DMS53 (cell line): ENCODE measurements at regions not wholly inside any gene's neighbourhood (a gene's known extent, or its start where the extent isn't known, plus 50 kb on each side); places are given as distances from the start of the nearest gene placed in this dataset.

Experiments
- DNase-seq: peaks from one replicate; lab custom pipeline; 2025; lab: John Stamatoyannopoulos, UW

DNA sequence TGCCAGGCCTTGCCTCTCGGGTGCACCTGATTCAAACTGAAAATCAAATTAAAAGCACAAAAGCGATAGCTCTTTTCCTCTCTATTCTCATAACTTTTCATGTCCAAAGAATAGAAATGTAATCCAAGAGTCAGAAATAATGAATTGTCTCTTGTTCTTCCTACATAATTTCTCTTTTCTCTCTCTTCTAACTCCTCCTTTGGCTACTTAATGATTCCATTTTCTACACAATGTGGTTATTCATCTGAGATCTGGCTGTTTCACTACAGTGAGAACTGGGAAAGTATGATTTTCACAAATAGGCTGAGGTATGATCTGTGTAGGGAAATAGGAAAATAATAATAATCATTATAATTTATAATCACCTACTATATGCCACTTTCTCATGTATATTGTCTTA is 703.5 kb downstream of the PDHA2 start:
- DNase-seq, result no peak

DNA sequence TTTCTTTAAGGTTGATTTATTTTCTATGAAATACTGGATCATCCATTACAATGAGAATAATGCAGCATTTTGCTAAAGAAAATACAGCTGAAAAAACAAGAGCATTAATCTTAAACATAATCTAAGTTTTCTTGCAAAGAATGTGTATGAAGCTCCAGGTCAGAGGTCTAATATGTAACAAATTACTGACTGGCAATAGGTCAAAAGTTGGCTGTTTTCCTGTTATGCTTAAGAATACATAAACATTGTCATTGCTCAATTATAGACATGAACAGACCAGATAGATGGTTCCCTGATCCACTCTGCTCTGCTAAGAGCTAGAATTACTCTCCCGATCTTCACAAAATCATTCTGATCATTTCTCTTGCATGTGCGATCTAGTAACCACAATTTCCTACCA is 718.6 kb downstream of the PDHA2 start:
- DNase-seq, result no peak

DNA sequence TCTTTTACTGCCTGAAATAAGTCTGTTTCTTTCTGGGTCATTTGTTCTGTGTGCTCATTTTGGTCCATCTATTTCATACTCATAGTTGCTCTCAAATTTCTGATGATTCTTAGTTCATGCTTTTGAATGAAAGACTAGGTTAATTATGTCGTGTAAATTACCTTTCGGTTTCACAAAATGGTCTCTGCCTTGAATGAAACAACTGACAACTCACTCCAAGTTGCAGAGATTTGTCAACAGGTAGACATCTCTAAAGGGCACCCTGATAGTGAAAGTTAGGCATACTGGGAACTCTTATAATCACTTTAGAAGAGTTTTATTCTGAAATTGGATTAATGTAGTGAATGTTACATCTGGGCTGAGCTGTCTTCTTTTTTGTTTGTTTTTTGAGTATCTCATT is 726.9 kb downstream of the PDHA2 start:
- DNase-seq, result no peak

DNA sequence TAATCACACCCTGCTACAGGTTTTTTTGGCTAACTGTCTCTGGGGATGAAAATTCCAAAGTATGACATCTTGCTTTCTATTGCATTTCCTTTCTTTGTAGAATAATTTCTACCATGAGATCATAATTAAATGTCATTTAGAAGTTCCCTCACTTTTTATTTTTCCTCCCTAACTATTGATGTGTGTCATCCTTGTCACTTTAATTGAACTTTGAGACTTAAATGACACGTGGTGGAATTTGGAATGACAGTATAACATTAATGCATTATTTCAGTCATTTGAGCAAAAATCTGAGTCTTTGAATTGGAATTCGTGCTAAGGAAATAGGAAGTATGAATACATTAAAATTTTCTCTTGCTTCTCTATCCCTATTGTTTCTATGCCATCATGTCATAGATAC is 745.4 kb downstream of the PDHA2 start:
- no peak for DNase-seq

DNA sequence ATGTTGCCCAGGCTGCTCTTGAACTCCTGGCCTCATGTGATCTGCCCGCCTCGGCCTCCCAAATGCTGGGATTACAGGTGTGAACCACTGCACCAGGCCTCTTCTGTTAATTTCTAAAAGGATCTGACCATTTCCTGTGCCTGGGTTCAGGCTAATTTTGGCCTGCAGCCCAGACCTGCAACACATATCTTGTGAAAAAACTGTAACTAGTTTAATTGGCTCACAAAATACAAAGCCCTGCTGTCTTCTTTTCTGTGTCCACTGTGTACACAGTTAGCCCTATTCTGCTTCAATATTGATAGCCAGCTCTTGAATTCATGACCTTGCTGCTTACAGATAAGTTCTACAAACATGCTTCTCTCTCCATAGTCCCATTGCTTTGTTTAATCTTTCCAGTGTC is 753.5 kb downstream of the PDHA2 start:
- DNase-seq, result peak; percentile 72

DNA sequence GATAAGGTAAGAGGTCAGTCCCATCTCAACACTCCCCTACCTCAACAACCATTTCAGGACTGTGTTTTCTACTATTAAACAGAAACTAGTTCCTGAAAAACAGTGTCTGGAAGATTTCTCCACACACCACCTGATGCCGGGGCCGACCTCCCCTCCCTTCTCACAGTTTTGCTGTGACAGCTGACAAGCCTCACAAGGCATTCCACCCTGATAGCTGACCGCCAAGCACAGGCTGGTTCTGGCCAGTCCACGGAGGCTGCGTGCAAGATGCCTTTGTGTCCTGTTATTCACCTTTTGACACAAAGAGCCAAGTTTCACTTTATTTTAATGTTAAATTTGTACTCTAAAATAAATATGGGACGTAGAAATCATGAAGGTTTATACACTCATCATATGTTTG is 758.6 kb downstream of the PDHA2 start:
- DNase-seq, result peak; percentile 62

DNA sequence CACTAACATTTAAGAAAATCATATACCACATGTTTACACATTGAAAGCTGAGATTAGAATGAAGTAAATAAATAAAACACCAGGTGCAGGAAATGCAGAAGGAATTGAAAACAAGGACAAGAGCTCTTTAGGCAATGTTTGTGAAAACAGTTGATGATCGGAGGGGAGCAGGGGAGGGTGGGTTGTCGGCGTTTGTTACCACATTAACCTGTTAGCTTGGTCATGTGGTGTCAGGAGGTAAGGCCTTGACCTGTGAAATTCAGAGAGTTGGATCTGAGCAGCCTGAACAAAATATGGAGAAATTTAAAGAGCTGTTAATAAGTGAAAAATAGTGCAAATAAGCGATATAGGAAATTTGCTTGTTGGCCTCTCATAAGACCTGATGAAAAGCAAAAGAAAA is 759.9 kb downstream of the PDHA2 start:
- DNase-seq, result peak; percentile 77

DNA sequence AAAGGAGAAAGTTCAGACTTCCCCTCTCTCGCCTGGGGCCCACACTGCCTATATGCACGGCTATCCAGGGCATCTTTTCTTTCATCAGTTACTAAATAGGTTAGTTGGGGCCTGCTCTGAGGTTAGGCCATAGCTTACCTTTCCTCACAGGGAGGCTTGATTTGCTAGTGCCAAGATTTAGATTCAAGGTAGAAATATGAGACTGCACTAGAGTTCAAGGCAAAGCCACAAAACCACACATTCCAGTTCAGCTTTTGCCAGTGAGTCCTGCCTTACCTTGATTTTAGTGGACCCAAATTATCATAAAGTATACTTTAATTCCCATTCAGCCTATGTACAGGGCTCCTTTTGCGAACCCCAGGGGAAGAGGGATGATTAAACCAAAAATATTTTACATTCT is 762.8 kb downstream of the PDHA2 start:
- DNase-seq, result no peak

DNA sequence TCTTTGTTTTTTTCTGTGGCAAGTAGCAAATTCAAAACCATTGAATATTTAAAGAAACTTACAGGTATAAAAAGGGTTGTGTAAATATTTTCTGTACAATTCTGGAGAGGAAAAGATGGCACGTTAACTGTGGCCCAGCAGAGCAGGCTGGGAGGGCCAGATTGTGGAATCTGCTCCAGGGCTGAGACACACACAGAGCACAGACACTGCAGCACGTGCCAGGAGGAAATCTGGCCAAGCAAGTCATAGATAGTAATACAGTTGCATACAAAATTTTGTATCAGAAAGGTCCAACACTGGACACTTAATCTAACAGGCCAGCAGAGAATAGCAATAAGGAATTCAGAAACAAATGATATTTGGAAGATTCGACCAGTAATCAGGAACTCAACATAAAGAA is 763.7 kb downstream of the PDHA2 start:
- DNase-seq, result no peak

DNA sequence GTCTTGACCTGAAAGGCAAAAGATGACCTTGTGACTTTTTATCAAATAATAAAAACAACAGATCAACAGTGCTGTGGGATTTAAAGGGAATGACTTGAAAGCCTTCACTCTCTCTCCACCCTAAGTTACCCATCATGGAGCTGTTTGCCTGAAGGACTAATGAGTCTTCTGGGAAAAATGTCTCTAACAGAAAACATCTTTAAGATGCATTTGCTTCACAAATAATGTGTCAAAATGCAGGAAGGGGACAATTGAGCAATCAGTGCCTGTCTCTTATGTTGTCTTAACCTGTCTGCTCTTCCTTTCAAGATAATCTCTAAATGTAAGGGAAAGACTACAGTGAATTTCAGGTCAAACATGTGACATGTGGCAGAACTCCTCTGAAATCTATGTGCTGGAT is 766.6 kb downstream of the PDHA2 start:
- DNase-seq, result no peak

DNA sequence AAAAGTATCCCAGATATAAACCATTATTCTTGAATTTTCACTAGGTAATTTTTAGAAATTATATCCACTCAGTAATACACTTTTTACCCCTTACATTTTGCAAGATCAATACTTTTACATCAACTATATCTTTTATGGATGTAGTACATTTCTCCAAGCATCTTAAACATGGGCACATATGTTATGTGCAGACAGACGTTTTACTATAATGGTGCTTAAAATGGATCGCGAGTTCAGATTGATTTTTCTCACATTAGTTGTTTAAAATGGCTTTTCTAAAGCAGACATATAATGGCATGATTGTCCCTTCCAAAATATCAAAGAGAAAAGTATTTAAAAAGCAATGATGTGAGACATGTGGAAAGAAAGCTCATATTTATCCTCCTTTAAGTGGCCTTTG is 786.1 kb downstream of the PDHA2 start:
- no peak for DNase-seq

DNA sequence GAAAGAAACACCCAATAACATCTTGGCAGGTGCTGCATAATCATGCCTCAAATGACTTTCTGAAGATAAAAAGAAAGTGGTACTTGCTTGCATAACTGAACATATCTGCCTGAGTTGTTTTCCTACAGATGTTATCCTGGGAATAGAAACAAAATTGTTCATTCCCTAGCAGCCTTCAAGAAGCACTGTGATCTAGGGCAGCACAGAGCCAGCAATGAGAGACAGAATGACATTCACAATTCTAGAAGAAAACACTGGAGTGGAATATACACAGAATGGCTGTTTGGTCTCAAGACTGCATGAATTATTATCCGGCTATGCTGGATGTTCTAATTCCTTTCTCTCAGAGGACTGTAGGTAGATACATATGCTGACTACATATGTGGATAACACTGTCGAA is 790.9 kb downstream of the PDHA2 start:
- no peak for DNase-seq

DNA sequence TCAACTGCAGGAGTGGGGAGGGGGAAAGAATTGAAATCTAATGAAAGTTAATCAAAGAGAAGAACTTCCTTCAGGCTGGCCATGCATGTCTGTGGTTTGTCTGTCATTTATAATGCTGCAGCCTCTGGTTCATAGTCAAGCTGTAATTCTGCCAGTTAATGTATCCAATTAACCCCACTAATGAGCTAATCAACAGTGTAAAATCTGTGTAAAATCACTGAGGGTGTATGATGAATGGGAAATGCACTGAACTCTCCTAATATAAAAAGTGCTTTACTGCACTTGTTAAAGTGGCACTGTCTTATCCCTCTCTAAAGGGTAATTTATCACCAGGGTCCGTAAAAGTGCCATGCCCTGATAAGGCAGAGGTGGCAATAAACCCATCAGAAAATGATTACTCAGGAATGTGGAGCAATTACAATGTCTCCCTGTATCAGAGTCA is 798.1 kb downstream of the PDHA2 start:
- DNase-seq, result no peak

DNA sequence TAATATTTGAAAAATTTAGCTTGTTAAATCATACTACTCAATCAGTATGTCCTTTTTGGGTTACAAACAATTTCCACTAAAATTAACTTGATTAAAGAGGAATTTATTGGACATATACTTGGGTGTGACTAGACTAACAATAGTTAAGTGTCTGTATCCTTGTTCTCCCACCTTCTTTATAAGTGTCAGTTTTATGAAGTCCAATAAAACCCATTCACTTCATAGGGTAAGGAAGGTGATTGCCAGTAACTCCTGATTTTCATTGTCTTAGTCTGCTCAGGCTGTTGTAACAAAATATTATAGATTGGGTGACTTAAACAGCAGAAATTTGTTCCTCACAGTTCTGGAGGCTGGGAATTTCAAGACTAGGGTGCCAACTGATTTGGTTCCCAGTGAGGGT is 800.0 kb downstream of the PDHA2 start:
- no peak for DNase-seq

DNA sequence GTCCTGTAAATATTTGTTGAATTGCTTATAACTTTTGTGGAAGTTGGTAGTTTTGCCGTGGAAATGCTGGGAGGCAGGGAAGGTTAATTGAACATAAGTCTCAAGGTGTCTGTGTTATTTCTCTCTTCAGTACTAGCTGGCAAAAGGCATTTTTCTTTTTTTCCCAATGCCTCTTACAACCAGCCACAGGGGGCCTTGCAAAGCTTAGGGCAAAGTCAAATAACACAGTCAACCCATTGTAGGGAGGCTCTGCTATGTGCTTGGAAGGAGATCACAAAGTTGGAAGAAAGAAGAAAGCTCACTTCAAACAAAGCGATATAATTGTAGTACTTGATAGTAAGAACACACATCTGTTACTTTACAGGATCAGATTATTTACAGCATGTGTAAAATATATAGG is 802.6 kb downstream of the PDHA2 start:
- DNase-seq, result no peak

DNA sequence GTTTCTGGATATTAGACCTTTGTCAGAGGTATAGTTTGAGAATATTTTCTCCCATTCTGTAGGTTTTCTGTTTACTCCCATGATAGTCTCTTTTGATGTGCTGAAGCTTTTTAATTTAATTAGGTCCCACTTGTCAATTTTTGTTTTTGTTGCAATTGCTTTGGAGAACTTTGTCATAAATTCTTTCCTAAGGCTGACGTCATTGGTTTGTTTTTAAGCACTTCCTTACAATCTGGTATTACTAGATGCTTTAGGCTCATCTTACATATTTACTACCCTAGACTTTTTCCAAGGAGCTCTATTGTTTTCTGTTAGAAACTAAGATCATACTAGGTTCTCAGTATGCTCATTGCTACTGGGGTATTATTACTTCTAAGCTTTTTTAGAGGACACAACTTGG is 806.3 kb downstream of the PDHA2 start:
- no peak for DNase-seq

DNA sequence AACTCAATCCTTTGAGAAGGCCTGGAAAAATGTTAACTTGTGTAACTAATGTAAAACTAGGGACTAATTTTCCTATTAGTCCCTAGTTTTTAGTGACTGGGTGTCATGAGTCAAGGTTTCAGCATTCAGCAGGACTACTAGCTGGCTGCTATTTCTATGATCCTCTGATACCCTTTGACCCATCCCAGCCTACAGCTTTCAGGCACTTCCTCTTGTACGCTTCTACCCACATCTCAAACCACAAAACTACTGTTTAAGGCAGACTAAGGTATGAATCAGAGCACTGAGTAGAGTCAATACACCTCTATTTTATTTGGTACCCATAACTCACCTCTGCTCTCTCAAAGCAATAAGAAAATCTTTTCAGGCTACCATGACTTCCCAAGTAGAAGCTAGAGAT is 809.6 kb downstream of the PDHA2 start:
- DNase-seq, result no peak

DNA sequence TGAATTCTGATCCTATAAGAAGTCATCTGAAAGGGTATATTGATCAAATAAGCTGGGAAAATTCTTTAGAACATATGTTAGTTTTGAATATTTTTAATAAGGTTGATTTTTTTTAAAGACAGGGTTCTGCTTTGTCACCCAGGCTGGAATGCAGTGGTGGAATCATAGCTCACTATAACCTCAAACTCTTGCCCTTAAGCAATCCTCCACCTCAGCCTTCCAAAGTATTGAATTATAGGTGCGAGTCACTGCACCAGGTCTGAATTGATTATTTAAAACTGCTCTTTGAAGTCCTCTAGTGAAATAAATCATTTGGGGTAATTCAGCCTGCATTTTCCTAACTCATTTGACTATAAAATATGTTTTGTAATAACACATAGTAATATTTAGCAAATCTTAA is 812.3 kb downstream of the PDHA2 start:
- DNase-seq, result no peak

DNA sequence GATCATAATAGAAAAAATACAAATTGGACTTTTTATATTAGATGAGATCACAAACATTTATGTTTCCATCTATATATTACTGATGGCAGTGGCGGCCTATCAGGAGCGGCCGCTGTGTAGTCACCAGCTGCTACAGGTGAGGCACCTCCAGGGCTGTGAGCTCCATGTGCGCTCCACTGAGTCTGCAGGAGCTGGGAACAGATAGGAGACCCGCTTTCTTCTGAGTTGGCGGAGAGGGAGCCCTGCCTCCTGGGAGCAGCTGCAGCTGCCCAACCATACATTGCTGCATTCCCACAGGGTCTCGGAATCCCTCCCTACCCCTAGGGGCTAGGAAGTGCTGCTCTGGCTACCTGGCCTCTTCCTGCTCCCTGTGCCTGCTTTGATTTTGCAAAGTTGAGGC is 812.9 kb downstream of the PDHA2 start:
- no peak for DNase-seq

DNA sequence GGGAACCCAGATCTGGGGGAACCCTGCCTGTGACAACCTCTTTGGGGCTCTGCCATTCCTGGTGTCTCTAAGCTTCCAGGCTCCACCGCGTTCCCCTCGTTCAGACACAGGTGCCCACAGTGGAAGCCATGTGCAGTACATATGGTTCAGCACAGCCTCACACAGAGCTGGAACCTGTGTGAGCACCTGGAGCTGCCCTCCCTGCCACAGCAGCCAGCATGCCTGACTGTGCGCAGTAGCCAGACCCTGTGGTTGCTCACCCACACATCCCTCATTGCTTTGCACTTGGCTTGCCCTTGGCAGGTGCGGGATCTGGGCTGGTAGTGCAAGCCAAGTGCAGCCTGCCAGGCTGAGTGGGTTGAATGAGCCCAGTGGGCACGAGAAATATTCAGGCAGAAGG is 814.2 kb downstream of the PDHA2 start:
- no peak for DNase-seq

DNA sequence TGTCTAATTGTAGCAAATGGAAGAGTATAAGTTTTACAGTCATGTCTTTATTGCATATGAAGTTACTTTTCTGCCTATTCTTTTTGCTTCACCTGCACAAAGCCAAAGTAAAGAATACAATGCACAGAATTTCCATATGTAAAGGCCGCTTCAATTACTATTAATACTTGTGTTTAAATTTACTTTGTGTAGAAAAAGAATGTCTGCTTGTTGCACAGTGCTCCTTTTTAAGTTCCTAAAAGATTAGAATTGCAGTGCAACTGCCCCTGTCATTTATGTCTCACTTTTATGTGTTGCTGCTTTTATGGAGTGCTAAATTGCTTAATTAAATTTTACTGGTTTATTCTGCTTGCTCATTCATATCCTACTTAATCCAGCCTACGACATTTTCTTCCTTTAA is 830.5 kb downstream of the PDHA2 start:
- no peak for DNase-seq

DNA sequence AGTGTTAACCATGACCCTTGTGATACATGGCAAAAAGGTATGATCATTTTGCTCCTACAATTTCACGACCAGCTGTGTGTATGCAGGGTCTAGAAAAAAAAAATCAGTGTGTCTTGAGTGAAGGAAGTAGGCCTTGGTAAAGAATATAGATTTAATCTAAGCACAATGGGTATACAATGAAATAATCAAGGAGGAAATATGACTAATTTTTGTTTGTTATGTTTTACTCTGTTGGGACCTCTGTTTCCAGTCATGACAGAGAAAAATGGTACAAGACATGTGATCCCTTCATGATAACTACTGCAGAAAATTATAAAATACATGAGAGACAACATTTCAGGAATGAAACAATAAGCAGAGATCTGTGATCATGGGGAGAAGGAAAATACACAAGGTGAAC is 835.5 kb downstream of the PDHA2 start:
- no peak for DNase-seq

DNA sequence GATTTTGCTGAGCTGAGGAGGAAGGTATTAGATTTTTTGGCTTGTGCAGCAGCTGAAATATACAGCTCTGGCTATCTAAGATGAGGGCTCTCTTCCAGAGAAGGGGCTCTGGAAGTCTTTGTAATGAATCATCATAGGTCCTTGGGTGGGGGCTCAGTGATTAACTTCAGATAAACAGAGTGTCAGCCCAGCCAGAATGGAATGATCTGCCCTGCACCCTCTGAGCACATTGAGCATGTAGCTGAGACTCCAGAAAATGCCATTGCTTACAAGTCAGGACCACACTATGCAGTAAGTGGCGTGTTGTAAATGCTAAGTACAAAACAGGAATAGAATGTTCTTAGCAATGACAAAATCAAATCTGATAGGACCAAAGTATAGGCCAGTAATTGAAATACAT is 836.0 kb downstream of the PDHA2 start:
- DNase-seq, result no peak

DNA sequence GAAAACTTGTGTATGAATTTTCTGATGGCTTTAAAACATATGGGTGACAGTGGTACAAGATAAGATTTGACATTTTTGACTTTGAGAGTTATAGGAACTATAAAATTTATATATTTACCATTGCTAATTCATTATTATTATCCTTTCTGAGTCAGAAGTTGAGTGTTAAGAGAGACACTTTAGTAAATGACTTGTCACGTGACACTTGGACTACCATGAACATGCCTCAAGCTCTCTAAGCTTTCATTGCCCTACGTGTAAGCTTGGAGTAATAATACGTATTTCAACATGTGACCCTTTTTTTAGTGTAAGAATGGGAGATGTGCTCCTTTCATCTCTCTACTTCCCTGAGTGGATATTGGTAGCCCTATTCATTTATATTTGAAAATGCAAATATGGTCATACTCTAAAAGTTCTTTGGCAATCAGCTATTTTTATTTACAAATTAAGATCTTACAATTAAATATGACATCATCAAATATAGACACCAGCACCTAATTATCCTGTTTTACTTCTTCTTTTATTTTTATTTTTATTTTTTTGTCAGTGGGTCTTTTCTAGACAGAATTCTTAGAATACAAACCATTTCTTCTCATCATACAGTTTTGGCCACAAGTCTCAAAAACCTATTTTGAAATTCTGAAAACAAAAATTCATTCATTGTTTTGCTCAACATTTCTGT is 837.0 kb downstream of the PDHA2 start:
- no peak for DNase-seq

DNA sequence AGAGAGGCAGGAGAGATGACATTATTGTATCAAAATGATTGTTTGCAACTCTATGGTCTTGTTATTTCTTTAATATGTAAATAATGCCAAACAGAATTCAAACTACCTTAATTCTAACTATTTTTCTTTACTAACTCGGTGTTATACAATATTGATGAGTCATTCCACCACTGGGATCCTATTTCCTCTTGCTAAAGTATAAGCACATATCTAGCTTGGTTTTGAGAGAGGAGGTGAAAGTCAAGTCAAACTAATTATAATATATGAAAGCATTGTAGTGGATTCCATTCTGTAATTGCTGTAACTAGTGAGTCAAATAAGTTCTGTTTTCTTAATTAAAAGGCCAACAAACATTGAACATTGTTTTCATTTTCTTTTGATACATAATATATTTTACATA is 837.6 kb downstream of the PDHA2 start:
- DNase-seq, result peak; percentile 62
